Epithelial cell of prostate (primary cell): ENCODE measurements at regions not wholly inside any gene's neighbourhood (a gene's known extent, or its start where the extent isn't known, plus 50 kb on each side); places are given as distances from the start of the nearest gene placed in this dataset.

Source experiments
- DNase-seq: peaks from one replicate; pipeline ENCODE4 v3.0.0-alpha.2; 2011; ENCODE audit warnings: low read depth, low spot score
- H3K27ac ChIP-seq: fragments of 450-650 bp; 2 replicates; pipeline ENCODE4 v1.5.1; 2017; ENCODE audit warnings: mild to moderate bottlenecking

- H3K27ac ChIP-seq, result no peak overlapping the region
- DNase-seq, result no peak
Observed at GRCh38 chr13:76756451-76756850, 129.8 kb downstream of the KCTD12 start.

- no peak overlapping the region for H3K27ac ChIP-seq
- DNase-seq, result no peak
Observed at GRCh38 chr13:76754414-76754813, 131.8 kb downstream of the KCTD12 start.

- no peak for DNase-seq
- no peak overlapping the region for H3K27ac ChIP-seq
Observed at GRCh38 chr13:76751278-76751677, 134.9 kb downstream of the KCTD12 start.

- no peak overlapping the region for H3K27ac ChIP-seq
- DNase-seq, result no peak
Observed at GRCh38 chr13:76750126-76750525, 136.1 kb downstream of the KCTD12 start.

DNA sequence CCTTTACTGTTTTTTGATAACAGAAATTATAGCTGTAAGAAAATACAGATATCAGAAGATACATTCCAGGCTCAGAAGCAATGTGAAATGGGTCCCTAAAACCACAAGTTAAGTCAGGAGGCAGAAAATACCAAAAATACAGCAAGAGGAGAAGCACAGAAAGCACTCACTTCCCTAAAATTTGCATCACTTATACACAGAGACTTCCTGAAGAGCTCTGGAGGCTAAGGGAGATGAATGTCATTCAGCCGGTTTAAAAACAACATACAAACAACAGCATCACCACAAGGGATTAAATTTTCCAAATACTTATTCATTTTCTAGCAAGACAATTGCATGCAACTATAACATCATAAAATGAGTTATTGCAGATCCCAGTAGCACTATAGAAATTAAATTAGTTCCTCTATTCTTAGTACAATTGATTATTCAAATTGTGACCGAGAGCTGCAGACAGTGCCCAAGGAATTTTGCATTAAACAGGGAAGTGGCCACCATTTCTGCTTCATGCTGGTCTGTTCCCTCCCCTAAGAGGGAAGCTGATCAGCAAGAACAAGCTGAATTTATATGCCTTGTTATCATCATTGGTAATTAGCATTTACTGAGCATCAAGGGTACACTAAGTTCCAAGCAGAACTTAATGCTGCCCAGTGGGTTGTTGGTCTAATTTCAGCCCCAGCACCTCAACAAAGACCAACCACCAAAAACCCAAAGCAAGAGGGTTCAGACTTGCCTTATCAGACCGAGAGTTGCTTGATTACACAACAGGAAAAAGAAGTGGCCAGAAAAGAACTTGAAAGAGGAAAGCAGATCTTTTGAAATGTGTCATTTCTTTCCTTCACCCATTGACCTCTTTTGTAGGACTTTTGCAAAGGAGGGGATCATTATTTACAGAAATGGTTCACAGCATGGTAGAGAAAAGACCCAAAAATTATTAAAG is 140.7 kb downstream of the KCTD12 start:
- H3K27ac ChIP-seq, result no peak overlapping the region
- no peak for DNase-seq

DNA sequence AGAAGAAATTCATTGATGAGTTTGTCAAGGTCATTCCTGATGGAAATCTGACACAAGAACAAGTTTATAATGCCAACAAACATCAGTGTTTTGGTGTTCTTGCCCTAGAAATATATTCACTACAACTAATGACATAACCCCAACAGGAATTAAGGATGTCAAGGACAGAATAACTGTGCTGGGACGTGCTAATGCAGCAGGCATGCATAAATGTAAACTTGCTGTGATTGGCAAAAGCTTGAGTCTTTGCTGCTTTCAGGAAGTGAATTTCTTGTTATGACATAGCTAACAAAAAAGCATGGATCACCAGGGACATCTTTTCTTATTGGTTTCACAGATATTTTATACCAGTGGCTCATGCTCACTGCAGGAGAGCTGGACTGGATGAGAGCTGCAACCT is 144.6 kb downstream of the KCTD12 start:
- no peak overlapping the region for H3K27ac ChIP-seq
- no peak for DNase-seq

- no peak overlapping the region for H3K27ac ChIP-seq
- DNase-seq, result no peak
Observed at GRCh38 chr13:76741046-76741445, 145.2 kb downstream of the KCTD12 start.

GRCh38 chr13:76738616-76739015 is 147.6 kb downstream of the KCTD12 start:
- DNase-seq, result no peak
- H3K27ac ChIP-seq, result no peak overlapping the region

DNA sequence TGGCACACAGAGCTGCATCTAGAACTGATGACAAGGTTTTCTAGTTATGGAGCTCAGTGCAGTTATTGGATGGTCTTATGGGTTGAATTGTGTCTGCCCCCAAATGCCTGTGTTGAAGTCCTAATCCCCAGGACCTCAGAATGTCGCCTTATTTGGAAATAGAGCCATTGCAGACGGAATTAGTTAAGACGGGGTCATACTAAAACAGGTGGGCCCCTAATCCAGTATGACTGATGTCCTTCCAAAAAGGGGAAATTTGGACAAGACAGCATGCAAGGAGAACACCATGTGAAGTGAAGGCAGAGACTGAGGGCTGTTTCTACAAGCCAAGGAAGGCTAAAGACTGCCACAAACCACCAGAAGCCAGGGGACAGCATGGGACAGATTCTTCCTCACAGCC is 148.7 kb downstream of the KCTD12 start:
- no peak overlapping the region for H3K27ac ChIP-seq

GRCh38 chr13:76735641-76736040 is 150.6 kb downstream of the KCTD12 start:
- H3K27ac ChIP-seq, result no peak overlapping the region

More for the DNA sequence above, 148.7 kb downstream of the KCTD12 start:
- DNase-seq, result no peak

GRCh38 chr13:76733671-76734070 is 152.5 kb downstream of the KCTD12 start:
- H3K27ac ChIP-seq, result no peak overlapping the region
- no peak for DNase-seq

More at GRCh38 chr13:76735641-76736040, 150.6 kb downstream of the KCTD12 start:
- no peak for DNase-seq

DNA sequence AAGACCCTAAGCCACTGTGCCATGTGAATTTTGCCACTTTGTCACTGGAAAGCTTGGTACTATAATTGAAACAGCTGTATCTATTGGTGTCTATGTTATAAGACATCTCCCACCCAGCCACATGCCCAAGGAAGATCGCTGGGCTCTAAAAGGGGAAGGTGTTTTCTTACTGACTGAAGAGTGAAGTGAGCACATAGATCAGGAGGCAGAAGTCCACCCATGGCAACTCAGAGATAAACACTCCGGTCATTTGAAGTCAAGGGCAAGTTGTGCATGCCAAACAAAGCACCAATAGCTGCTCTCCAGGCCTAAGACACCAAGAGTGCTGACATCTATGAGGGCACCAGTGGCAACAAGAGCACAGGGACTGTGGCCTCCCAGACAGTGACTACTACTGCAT is 153.8 kb downstream of the KCTD12 start:
- DNase-seq, result no peak

GRCh38 chr13:76730220-76730619 is 156.0 kb downstream of the KCTD12 start:
- no peak overlapping the region for H3K27ac ChIP-seq
- no peak for DNase-seq

More for the DNA sequence above, 153.8 kb downstream of the KCTD12 start:
- H3K27ac ChIP-seq, result no peak overlapping the region

GRCh38 chr13:76729691-76730090 is 156.5 kb downstream of the KCTD12 start:
- no peak for DNase-seq
- no peak overlapping the region for H3K27ac ChIP-seq

- no peak overlapping the region for H3K27ac ChIP-seq
- DNase-seq, result no peak
Observed at GRCh38 chr13:76725896-76726295, 160.3 kb downstream of the KCTD12 start.

DNA sequence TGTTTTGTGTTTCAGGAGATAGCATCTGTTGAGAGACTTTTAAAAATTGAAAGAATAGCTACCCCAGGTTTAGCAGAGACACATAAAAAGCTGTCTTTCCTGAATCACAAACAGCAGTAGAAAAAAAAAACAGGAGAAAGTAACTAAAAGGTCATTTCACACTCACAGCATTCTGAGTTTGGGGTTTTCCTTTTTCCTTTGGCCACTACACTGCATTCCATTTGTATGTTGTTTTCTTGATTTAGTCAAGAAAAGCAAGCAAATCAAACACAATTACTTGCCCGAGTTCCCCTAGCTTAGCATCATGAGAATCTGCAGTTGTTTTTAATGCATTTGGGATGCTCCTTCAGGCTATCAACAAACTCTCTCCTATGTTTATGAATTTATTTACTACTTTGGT is 161.0 kb downstream of the KCTD12 start:
- no peak for DNase-seq
- no peak overlapping the region for H3K27ac ChIP-seq

DNA sequence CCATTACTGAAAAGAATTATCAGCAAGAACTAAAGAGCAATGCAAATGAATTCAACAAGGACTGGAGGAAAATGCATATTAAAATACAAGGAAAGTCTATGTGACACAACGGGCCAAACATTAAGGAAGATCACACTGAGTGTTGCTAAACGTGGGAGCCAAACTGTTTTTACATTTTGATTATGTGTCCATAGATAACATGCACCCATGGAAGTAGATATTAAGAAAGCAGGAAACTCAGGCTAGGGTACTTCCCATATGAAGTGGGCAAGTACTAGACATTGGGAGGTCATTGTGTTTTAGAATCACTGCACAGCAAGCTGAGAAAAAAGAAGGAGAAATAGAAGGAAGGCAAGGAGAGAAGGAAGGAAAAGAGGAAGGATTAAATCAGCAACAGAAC is 161.8 kb downstream of the KCTD12 start:
- DNase-seq, result no peak
- H3K27ac ChIP-seq, result no peak overlapping the region

DNA sequence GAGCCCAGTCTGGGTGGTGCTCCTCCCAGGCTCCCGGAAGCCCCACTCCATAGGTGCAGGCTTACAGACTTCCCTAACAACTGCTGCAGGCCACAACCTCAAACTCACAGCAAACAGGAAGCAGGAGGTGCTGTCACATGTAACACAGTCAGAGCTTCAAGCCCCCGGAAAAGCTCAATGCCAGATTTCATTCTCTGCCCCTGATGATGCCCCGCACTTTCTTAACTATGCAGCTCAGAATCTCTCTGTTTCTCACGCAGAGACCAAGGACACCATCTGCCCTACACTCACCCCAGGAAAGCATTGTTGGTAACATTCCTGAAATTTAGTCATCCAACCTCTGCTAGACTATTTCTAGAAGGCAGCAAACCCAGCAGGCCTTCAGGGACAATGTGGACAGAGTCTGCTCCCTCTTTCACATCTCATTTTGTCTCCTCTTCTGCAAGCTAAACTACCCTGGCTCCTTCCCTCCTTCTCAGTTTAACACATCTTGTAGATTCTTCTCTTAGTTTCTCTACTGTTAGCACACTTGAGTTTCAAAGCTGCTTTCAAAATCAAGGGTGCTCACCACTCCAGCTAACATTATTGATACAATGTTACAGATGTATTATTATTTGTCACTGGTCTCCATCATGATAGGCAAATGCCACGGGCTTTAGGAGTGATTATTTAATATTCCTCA is 162.5 kb downstream of the KCTD12 start:
- DNase-seq, result no peak

GRCh38 chr13:76722782-76723181 is 163.4 kb downstream of the KCTD12 start:
- no peak overlapping the region for H3K27ac ChIP-seq

More for the DNA sequence above, 162.5 kb downstream of the KCTD12 start:
- H3K27ac ChIP-seq, result no peak overlapping the region

DNA sequence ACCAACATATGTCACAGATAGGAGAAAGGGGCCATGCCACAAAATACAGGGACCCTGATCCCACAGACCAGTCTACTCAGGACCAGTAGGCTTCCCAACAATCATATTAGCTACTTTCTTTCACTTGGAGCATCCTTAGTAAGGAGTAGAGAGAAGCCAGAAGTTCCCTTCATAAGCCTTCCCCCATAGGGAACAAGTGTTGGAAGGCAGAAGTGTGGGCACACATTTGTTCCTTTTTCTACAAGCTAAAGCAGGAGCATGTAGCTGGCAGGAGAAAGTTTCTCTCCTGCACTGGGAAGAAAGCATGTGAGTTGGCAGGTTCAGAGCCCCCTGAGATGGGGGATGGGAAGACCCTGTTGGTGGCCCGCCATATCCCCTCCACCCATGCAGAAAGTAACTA is 165.4 kb downstream of the KCTD12 start:
- no peak for DNase-seq
- no peak overlapping the region for H3K27ac ChIP-seq

More at GRCh38 chr13:76722782-76723181, 163.4 kb downstream of the KCTD12 start:
- no peak for DNase-seq

DNA sequence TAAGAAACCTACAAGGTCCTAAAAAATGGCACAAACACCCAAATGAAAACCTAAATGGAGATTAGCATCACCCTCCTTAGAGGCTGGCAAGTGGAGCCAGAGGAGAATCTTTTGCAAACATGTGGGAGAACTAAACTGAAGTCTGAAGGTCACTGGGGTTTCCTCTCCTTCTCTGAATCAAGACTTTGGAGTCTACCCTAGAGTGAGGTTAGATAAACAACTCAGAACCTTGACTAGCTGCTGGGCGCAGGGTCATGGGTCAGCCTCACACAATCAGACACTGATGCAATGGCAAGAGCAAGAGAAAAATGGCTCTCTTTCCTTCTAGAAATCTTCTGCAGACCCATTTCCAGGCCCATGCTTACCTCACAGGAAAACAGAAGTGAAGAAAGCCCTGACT is 165.8 kb downstream of the KCTD12 start:
- no peak overlapping the region for H3K27ac ChIP-seq
- DNase-seq, result no peak
